ENCODE measurements at regions not wholly inside any gene's neighbourhood (a gene's known extent, or its start where the extent isn't known, plus 50 kb on each side); places are given as distances from the start of the nearest gene placed in this dataset.

GRCh38 chr12:30420561-30420960 is 275.1 kb downstream of the IPO8 start:
- Histone ChIP-seq H3K36me3 (no peaks in the 10 kb centered on the region), H3K9me3 (peaks cover 0 to 19% of the 10 kb centered on the region in 2 donors), H3K27ac (no peak overlapping the region), H3K4me1 (no peaks in the 10 kb centered on the region), H3K4me3 (no peak overlapping the region), H3K27me3 (no peaks in the 10 kb centered on the region)
- DNase-seq: no peak
- intact Hi-C loops (cut with DNase I): no loop called here
- TF ChIP-seq CTCF (IDR thresholded peaks at IDR 0.05): no peak
- no peak for ATAC-seq

- Histone ChIP-seq H3K4me3 (no peak overlapping the region), H3K27me3 (no peaks in the 10 kb centered on the region), H3K9me3 (peaks cover 0 to 9% of the 10 kb centered on the region in 2 donors), H3K4me1 (no peaks in the 10 kb centered on the region), H3K36me3 (no peaks in the 10 kb centered on the region), H3K27ac (no peak overlapping the region)
- intact Hi-C loops (cut with DNase I): no loop called here
- DNase-seq (no peak), ATAC-seq (peak; percentile 47)
- TF ChIP-seq CTCF (IDR thresholded peaks at IDR 0.05): no peak
Observed at GRCh38 chr12:30417697-30418231, 277.9 kb downstream of the IPO8 start.

DNA sequence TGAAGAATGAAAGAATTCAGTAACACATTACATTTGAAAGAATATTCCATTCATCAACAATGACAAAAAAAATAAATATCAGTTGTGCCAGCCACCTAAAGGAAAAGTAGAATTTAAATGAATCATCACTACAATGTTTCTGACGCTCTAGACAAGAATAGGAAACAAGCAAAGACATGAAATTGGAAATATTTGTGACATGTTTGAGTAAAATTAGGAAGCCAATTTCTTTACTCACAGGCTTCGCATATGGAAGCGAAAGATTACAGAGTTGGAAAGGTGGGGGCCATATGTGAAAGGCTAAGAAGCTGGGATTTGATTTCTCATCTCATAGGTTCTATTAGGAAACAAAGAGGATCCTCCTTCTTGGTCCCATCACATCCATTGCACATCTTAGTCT is 279.0 kb downstream of the IPO8 start:
- DNase-seq (no peak), ATAC-seq (no peak)
- Histone ChIP-seq H3K36me3 (no peaks in the 10 kb centered on the region), H3K27me3 (no peaks in the 10 kb centered on the region), H3K4me1 (no peaks in the 10 kb centered on the region), H3K4me3 (no peak overlapping the region), H3K27ac (no peak overlapping the region), H3K9me3 (peaks cover 0 to 8% of the 10 kb centered on the region in 2 donors)
- no peak for TF ChIP-seq CTCF (IDR thresholded peaks at IDR 0.05)
- intact Hi-C loops (cut with DNase I): no loop called here

DNA sequence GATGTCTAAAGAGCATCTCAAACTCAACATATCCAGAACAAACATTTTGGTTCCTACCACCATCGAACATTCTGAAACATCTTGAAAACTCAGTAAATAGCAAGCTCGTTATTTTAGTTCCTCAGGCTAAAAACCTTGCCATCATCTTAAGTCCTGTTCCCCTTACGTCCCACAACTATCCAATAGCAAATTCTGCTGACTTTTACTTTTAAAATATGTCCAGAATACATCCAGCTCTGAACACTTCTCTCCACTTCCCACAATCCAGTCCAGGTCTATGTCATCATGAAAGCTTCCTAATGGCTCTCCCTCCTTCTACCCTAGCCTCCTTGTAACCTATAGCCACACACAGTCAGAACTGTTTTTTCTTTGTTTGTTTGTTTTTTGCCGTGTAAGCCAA is 279.9 kb downstream of the IPO8 start:
- H3K4me1 ChIP-seq: no peaks in the 10 kb centered on the region
- no peak for DNase-seq
- peaks cover 0 to 8% of the 10 kb centered on the region in 2 donors for H3K9me3 ChIP-seq
- H3K27ac ChIP-seq: no peak overlapping the region
- no peak for ATAC-seq
- H3K27me3 ChIP-seq: no peaks in the 10 kb centered on the region
- H3K36me3 ChIP-seq: no peaks in the 10 kb centered on the region
- no peak overlapping the region for H3K4me3 ChIP-seq
- intact Hi-C loops (cut with DNase I): no loop called here
- TF ChIP-seq CTCF (IDR thresholded peaks at IDR 0.05): no peak

- no peak for TF ChIP-seq CTCF (IDR thresholded peaks at IDR 0.05)
- no peak overlapping the region for H3K4me3 ChIP-seq
- ATAC-seq (no peak), DNase-seq (no peak)
- H3K27me3 ChIP-seq: no peaks in the 10 kb centered on the region
- no peaks in the 10 kb centered on the region for H3K4me1 ChIP-seq
- H3K27ac ChIP-seq: no peak overlapping the region
- H3K9me3 ChIP-seq: peaks cover 0 to 8% of the 10 kb centered on the region in 2 donors
- intact Hi-C loops (cut with DNase I): no loop called here
- H3K36me3 ChIP-seq: no peaks in the 10 kb centered on the region
Observed at GRCh38 chr12:30414507-30414906, 281.2 kb downstream of the IPO8 start.

Measured in left lung (tissue), 4 donors.